Activated T-cell treated with anti-CD3 and anti-CD28 coated beads, Interleukin-2, amount 50 U/mL, for 72 hours (primary cell): ENCODE measurements at regions not wholly inside any gene's neighbourhood (a gene's known extent, or its start where the extent isn't known, plus 50 kb on each side); places are given as distances from the start of the nearest gene placed in this dataset.

ENCODE experiments used
- ATAC-seq, 2 donors: fragments of 150-1000 bp; cut with Tn5 transposase; replicated peaks in 1 of 2; 2 replicates each; pipeline ENCODE4 v1.10.0; 2021; ENCODE audit warnings: moderate library complexity in 2 of 2, mild to moderate bottlenecking in 1 of 2
- DNase-seq, 2 donors: peaks; one replicate each; pipeline ENCODE4 v3.0.0; 2021 to 2022; ENCODE audit warnings: mixed read lengths in 1 of 2
- H3K27ac Mint-ChIP-seq: one replicate; pipeline ENCODE4 v1.8.0; 2022; ENCODE audit warnings: mild to moderate bottlenecking, moderate library complexity, mixed read lengths
- H3K27me3 Mint-ChIP-seq: one replicate; pipeline ENCODE4 v1.8.0; 2022; ENCODE audit warnings: low read depth, mixed read lengths
- H3K36me3 Mint-ChIP-seq, 2 donors: one replicate each; pipeline ENCODE4 v1.8.0; 2022; ENCODE audit warnings: mixed read lengths in 2 of 2, mild to moderate bottlenecking in 1 of 2; ENCODE audit not compliant: insufficient read depth in 2 of 2
- H3K4me1 Mint-ChIP-seq: one replicate; pipeline ENCODE4 v1.8.0; 2022; ENCODE audit warnings: low read depth, mixed read lengths
- H3K4me3 Mint-ChIP-seq, 2 donors: one replicate each; pipeline ENCODE4 v1.8.0; 2022; ENCODE audit warnings: mild to moderate bottlenecking in 2 of 2, mixed read lengths in 2 of 2, moderate library complexity in 2 of 2
- H3K9me3 Mint-ChIP-seq, 2 donors: one replicate each; pipeline ENCODE4 v1.8.0; 2022; ENCODE audit warnings: mixed read lengths in 2 of 2

DNA sequence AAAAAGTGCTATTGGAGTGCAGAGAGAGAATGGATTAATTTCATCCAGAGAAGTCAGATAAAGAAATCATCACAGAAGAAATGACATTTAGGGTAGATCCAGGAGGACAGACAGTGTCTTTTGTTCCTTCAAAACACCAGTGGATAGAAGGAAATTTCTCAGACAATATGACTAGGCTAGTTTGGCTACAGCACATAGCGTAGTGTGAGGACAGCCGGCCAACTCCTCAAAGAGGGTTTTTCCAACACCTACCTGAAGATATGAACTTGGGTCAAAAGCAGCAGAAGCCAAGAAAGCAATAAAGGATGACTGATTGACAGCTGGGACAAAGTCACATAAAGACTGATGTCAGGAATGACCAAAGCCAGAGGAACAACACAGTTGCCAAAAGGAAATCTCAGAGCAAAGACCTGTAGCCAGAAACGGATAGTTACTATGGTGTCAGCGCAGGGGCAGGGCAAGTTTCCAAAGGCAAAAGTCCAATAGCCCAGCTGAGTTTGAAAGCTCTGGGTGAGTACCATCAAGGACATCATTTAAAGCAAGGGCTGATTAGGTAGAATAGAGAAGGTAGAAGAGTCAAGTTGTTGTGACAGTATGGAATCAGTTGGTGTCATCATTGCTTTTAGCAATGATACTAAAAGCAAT lies 58.7 kb upstream of the PDE3A start:
- no peaks in the 10 kb centered on the region for H3K4me1 Mint-ChIP-seq
- no peak overlapping the region for H3K4me3 Mint-ChIP-seq
- no peak overlapping the region for H3K27ac Mint-ChIP-seq
- ATAC-seq, result no peak
- peaks cover 6 to 17% of the 10 kb centered on the region in 2 donors for H3K9me3 Mint-ChIP-seq
- no peaks in the 10 kb centered on the region for H3K27me3 Mint-ChIP-seq
- H3K36me3 Mint-ChIP-seq, result peaks cover 0 to 4% of the 10 kb centered on the region in 2 donors
- no peak for DNase-seq

DNA sequence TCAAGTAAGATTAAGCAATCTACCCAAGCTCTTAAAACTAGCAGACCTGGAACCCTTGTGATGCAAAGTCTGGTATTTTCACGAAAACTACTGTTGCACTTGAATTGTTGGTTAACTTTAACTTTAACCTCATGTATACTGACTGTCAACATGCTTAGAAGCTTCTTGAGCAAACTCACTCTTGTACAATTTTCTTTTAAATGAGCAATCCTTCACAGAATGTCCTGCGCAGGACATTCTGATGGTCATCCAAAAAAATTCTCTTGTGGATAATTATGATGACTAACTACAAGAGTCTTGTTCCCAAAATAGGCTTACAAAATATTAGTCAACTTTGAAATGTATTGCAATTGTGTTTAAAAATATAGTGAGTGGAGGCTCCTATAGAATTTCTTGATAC lies 54.0 kb upstream of the PDE3A start:
- H3K9me3 Mint-ChIP-seq, result peaks cover 0 to 6% of the 10 kb centered on the region in 2 donors
- no peak for DNase-seq
- H3K27ac Mint-ChIP-seq, result no peak overlapping the region
- no peak overlapping the region for H3K4me3 Mint-ChIP-seq
- H3K4me1 Mint-ChIP-seq, result no peaks in the 10 kb centered on the region
- H3K36me3 Mint-ChIP-seq, result no peaks in the 10 kb centered on the region
- no peak for ATAC-seq
- no peaks in the 10 kb centered on the region for H3K27me3 Mint-ChIP-seq

DNA sequence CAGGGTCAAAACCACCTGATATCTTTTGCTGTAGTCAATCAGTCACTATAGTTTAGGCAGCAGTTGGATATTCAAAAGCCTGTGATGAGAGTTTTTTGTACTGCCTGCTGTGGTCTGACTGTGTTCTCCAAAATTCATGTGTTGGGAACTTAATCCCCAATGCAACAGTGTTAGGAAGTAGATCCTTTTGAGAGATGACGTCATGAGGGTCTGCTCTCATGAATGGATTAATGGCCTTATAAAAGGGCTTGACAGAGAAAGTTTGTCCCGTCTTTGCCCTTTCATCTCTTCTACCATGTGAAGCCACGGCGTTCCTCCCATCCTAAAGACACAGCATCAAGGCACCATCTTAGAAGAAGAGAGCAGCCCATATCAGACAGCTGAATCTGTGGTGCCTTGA lies 50.8 kb upstream of the PDE3A start:
- DNase-seq (no peak), ATAC-seq (no peak)
- Mint-ChIP-seq H3K27me3 (no peaks in the 10 kb centered on the region), H3K4me3 (no peak overlapping the region), H3K36me3 (no peaks in the 10 kb centered on the region), H3K4me1 (no peaks in the 10 kb centered on the region), H3K27ac (no peak overlapping the region), H3K9me3 (no peaks in the 10 kb centered on the region)
